ENCODE measurements at regions not wholly inside any gene's neighbourhood (a gene's known extent, or its start where the extent isn't known, plus 50 kb on each side); places are given as distances from the start of the nearest gene placed in this dataset.

GRCh38 chr21:16965424-16965823, 547.4 kb upstream of the CXADR start:
- TF ChIP-seq POLR2A (IDR thresholded peaks at IDR 0.05) = no peak
- no peak for TF ChIP-seq CTCF (IDR thresholded peaks at IDR 0.05 in 8 of 11, conservative IDR thresholded peaks at IDR 0.05 in 3 of 11)
- no peak for TF ChIP-seq POLR2AphosphoS5 (IDR thresholded peaks at IDR 0.05)

Data from spleen (tissue), 7 donors.